Neural progenitor cell (in vitro differentiated cells): ENCODE measurements at regions not wholly inside any gene's neighbourhood (a gene's known extent, or its start where the extent isn't known, plus 50 kb on each side); places are given as distances from the start of the nearest gene placed in this dataset.

Experiments used
- DNase-seq: peaks from one replicate; pipeline ENCODE4 v3.0.0-alpha.2; 2016; ENCODE audit warnings: low spot score
- H2AFZ ChIP-seq: fragments of 200-600 bp; sonication (generic); replicated peaks from 2 replicates; pipeline ENCODE4 v1.6.1; 2016; ENCODE audit warnings: antibody characterized with exemption
- H3F3A ChIP-seq: fragments of 200-600 bp; sonication (generic); 2 replicates; pipeline ENCODE4 v1.6.1; 2016; ENCODE audit warnings: antibody characterized with exemption, low read depth
- H3K27ac ChIP-seq: fragments of 200-600 bp; sonication (generic); 2 replicates; pipeline ENCODE4 v1.5.1; 2016; ENCODE audit warnings: mild to moderate bottlenecking
- H3K27me3 ChIP-seq: fragments of 200-600 bp; sonication (generic); 2 replicates; pipeline ENCODE4 v1.6.1; 2016; ENCODE audit warnings: mild to moderate bottlenecking, moderate library complexity
- H3K36me3 ChIP-seq: fragments of 200-600 bp; sonication (generic); 2 replicates; pipeline ENCODE4 v1.5.1; 2016
- H3K4me1 ChIP-seq: fragments of 200-600 bp; sonication (generic); 2 replicates; pipeline ENCODE4 v1.6.1; 2016; ENCODE audit warnings: mixed run types
- H3K4me2 ChIP-seq: fragments of 200-600 bp; sonication (generic); 2 replicates; pipeline ENCODE4 v1.6.1; 2016
- H3K4me3 ChIP-seq: fragments of 200-600 bp; sonication (generic); 2 replicates; pipeline ENCODE4 v1.5.1; 2016
- H3K79me2 ChIP-seq: fragments of 200-600 bp; sonication (generic); 2 replicates; pipeline ENCODE4 v1.6.1; 2016; ENCODE audit warnings: low read depth
- H3K9ac ChIP-seq: fragments of 200-600 bp; sonication (generic); 2 replicates; pipeline ENCODE4 v1.6.1; 2016
- H3K9me3 ChIP-seq: fragments of 200-600 bp; sonication (generic); 2 replicates; pipeline ENCODE4 v1.5.1; 2016; ENCODE audit warnings: low read depth
- H4K20me1 ChIP-seq: fragments of 200-600 bp; sonication (generic); 2 replicates; pipeline ENCODE4 v1.6.1; 2016; ENCODE audit warnings: low read depth
- H3K27ac Mint-ChIP-seq: 3 replicates; pipeline ENCODE4 v1.8.0; 2021; ENCODE audit warnings: mixed read lengths
- H3K27me3 Mint-ChIP-seq: 2 replicates; pipeline ENCODE4 v1.8.0; 2022; ENCODE audit warnings: low read depth, mild to moderate bottlenecking, inconsistent platforms, moderate library complexity, mixed read lengths; ENCODE audit not compliant: insufficient read depth
- H3K36me3 Mint-ChIP-seq: 3 replicates; pipeline ENCODE4 v1.8.0; 2021; ENCODE audit warnings: mixed read lengths
- H3K4me1 Mint-ChIP-seq: 3 replicates; pipeline ENCODE4 v1.8.0; 2021; ENCODE audit warnings: mixed read lengths
- H3K4me3 Mint-ChIP-seq: 3 replicates; pipeline ENCODE4 v1.8.0; 2021; ENCODE audit warnings: mild to moderate bottlenecking, moderate library complexity, mixed read lengths
- H3K9me3 Mint-ChIP-seq: 3 replicates; pipeline ENCODE4 v1.8.0; 2020; ENCODE audit warnings: mixed read lengths
- CTCF ChIP-seq: fragments of 200-600 bp; sonication (generic); IDR thresholded peaks from 2 replicates; pipeline ENCODE4 v1.5.1; 2017; ENCODE audit warnings: antibody characterized with exemption, mild to moderate bottlenecking
- EZH2 ChIP-seq: fragments of 200-600 bp; sonication (generic); IDR thresholded peaks from 2 replicates; pipeline ENCODE4 v1.6.1; 2017; ENCODE audit warnings: antibody characterized with exemption, mild to moderate bottlenecking, moderate library complexity
- EZH2phosphoT487 ChIP-seq: fragments of 200-600 bp; sonication (generic); IDR thresholded peaks from 2 replicates; pipeline ENCODE4 v1.6.1; 2017; ENCODE audit warnings: antibody characterized with exemption

- H3K36me3 Mint-ChIP-seq = peaks cover 16% of the 10 kb centered on the region
- TF ChIP-seq CTCF = no peak
- no peak for TF ChIP-seq EZH2phosphoT487
- no peak for TF ChIP-seq EZH2
These were observed 56.5 kb downstream of the PLEKHG1 start for GRCh38 chr6:150656156-150656555.

DNA sequence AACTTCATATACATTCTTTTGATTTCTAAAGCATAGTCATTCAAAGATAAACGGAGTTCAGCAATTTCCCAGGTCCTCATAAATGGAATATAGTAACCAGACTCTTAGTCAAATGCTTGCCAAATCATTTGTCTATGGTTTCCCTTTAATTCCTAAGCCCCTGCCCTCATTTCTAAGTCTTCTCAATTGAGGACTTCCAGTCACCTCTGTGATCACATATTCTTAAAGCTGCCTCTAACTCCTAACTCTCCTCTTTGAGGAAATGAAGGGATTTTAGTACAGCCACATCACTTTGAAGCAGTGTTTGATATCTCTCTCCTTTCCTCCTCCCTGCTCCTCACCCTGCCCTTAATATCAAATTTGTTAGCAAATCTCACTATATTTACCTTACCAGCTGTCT, 58.7 kb downstream of the PLEKHG1 start:
- Mint-ChIP-seq H3K9me3 (no peaks in the 10 kb centered on the region), H3K36me3 (peaks cover 28% of the 10 kb centered on the region), H3K27ac (peak overlapping the region; percentile 38), H3K27me3 (no peaks in the 10 kb centered on the region), H3K4me3 (no peak overlapping the region), H3K4me1 (peaks cover 18% of the 10 kb centered on the region)
- H3K27ac ChIP-seq = no peak overlapping the region
- H3K79me2 ChIP-seq = no peaks in the 10 kb centered on the region
- H3K4me2 ChIP-seq = no peak overlapping the region
- H2AFZ ChIP-seq = no peak overlapping the region
- H3K4me3 ChIP-seq = no peak overlapping the region
- no peaks in the 10 kb centered on the region for H3K9me3 ChIP-seq
- no peak for DNase-seq
- H4K20me1 ChIP-seq = no peaks in the 10 kb centered on the region
- no peaks in the 10 kb centered on the region for H3F3A ChIP-seq
- H3K27me3 ChIP-seq = no peaks in the 10 kb centered on the region
- no peak overlapping the region for H3K9ac ChIP-seq
- H3K4me1 ChIP-seq = peaks cover 6% of the 10 kb centered on the region
- H3K36me3 ChIP-seq = no peaks in the 10 kb centered on the region
- TF ChIP-seq EZH2phosphoT487 (no peak), EZH2 (no peak), CTCF (no peak)

More at GRCh38 chr6:150656156-150656555, 56.5 kb downstream of the PLEKHG1 start:
- Histone ChIP-seq H3K9ac (no peak overlapping the region), H3F3A (no peaks in the 10 kb centered on the region), H3K9me3 (no peaks in the 10 kb centered on the region), H2AFZ (no peak overlapping the region), H3K27ac (no peak overlapping the region), H3K4me2 (no peak overlapping the region), H3K36me3 (no peaks in the 10 kb centered on the region), H3K79me2 (no peaks in the 10 kb centered on the region), H3K4me1 (peaks cover 6% of the 10 kb centered on the region), H3K4me3 (no peak overlapping the region), H3K27me3 (no peaks in the 10 kb centered on the region), H4K20me1 (no peaks in the 10 kb centered on the region)
- no peaks in the 10 kb centered on the region for H3K9me3 Mint-ChIP-seq
- H3K4me1 Mint-ChIP-seq = peaks cover 18% of the 10 kb centered on the region
- no peaks in the 10 kb centered on the region for H3K27me3 Mint-ChIP-seq
- H3K4me3 Mint-ChIP-seq = no peak overlapping the region
- H3K27ac Mint-ChIP-seq = no peak overlapping the region
- no peak for DNase-seq

- H3K9ac ChIP-seq = no peak overlapping the region
- no peak overlapping the region for H3K4me3 ChIP-seq
- no peaks in the 10 kb centered on the region for H3K27me3 ChIP-seq
- no peaks in the 10 kb centered on the region for H3K36me3 ChIP-seq
- peaks cover 18% of the 10 kb centered on the region for H3K4me1 Mint-ChIP-seq
- H3K4me1 ChIP-seq = peaks cover 6% of the 10 kb centered on the region
- H3K9me3 Mint-ChIP-seq = no peaks in the 10 kb centered on the region
- no peaks in the 10 kb centered on the region for H3K79me2 ChIP-seq
- H2AFZ ChIP-seq = no peak overlapping the region
- no peak for DNase-seq
- H3K27ac ChIP-seq = no peak overlapping the region
- peaks cover 31% of the 10 kb centered on the region for H3K36me3 Mint-ChIP-seq
- no peak for TF ChIP-seq EZH2phosphoT487
- no peak for TF ChIP-seq CTCF
- no peak for TF ChIP-seq EZH2
- no peak overlapping the region for H3K27ac Mint-ChIP-seq
- H3F3A ChIP-seq = no peaks in the 10 kb centered on the region
- H3K9me3 ChIP-seq = no peaks in the 10 kb centered on the region
- H3K27me3 Mint-ChIP-seq = no peaks in the 10 kb centered on the region
- H4K20me1 ChIP-seq = no peaks in the 10 kb centered on the region
- no peak overlapping the region for H3K4me2 ChIP-seq
- no peak overlapping the region for H3K4me3 Mint-ChIP-seq
These were observed 59.5 kb downstream of the PLEKHG1 start for GRCh38 chr6:150659046-150659763.
